ENCODE measurements at regions not wholly inside any gene's neighbourhood (a gene's known extent, or its start where the extent isn't known, plus 50 kb on each side); places are given as distances from the start of the nearest gene placed in this dataset.

GRCh38 chr2:146987996-146988395 is 856.8 kb upstream of the ACVR2A start:
- Histone ChIP-seq H3K4me3 (ENCODE audit: low read depth, low read length) (no peak overlapping the region), H3K27me3 (replicated peaks) (no peaks in the 10 kb centered on the region), H3K27ac (no peak overlapping the region), H3K36me3 (replicated peaks) (no peaks in the 10 kb centered on the region)
- DNase-seq: no peak
- TF ChIP-seq CTCF (IDR thresholded peaks at IDR 0.05; ENCODE audit: low read depth, low read length, missing control alignments): no peak
- in situ Hi-C loops (cut with HindIII; ENCODE audit: low pct_ligation_motif_present, low sequenced_read_pairs): no loop called here

GRCh38 chr2:146986161-146986560 is 858.7 kb upstream of the ACVR2A start:
- Histone ChIP-seq H3K36me3 (replicated peaks) (no peaks in the 10 kb centered on the region), H3K27ac (no peak overlapping the region), H3K27me3 (replicated peaks) (no peaks in the 10 kb centered on the region), H3K4me3 (ENCODE audit: low read depth, low read length) (no peak overlapping the region)
- no peak for TF ChIP-seq CTCF (IDR thresholded peaks at IDR 0.05; ENCODE audit: low read depth, low read length, missing control alignments)
- DNase-seq: no peak
- in situ Hi-C loops (cut with HindIII; ENCODE audit: low pct_ligation_motif_present, low sequenced_read_pairs): no loop called here

GRCh38 chr2:146985753-146986152 is 859.1 kb upstream of the ACVR2A start:
- H3K36me3 ChIP-seq (replicated peaks): no peaks in the 10 kb centered on the region
- H3K4me3 ChIP-seq (ENCODE audit: low read depth, low read length): no peak overlapping the region
- TF ChIP-seq CTCF (IDR thresholded peaks at IDR 0.05; ENCODE audit: low read depth, low read length, missing control alignments): no peak
- no peak for DNase-seq
- no peaks in the 10 kb centered on the region for H3K27me3 ChIP-seq (replicated peaks)
- in situ Hi-C loops (cut with HindIII; ENCODE audit: low pct_ligation_motif_present, low sequenced_read_pairs): no loop called here
- H3K27ac ChIP-seq: no peak overlapping the region

- no peak overlapping the region for H3K27ac ChIP-seq
- DNase-seq: no peak
- no peak for TF ChIP-seq CTCF (IDR thresholded peaks at IDR 0.05; ENCODE audit: low read depth, low read length, missing control alignments)
Observed at GRCh38 chr2:146984014-146984413, 860.8 kb upstream of the ACVR2A start.

GRCh38 chr2:146982393-146982846 is 862.4 kb upstream of the ACVR2A start:
- in situ Hi-C loops (cut with HindIII; ENCODE audit: low pct_ligation_motif_present, low sequenced_read_pairs): no loop called here
- Histone ChIP-seq H3K27me3 (replicated peaks) (no peaks in the 10 kb centered on the region), H3K36me3 (replicated peaks) (no peaks in the 10 kb centered on the region), H3K27ac (peak overlapping the region; percentile 66), H3K4me3 (ENCODE audit: low read depth, low read length) (no peak overlapping the region)
- DNase-seq: peak; percentile 88
- no peak for TF ChIP-seq CTCF (IDR thresholded peaks at IDR 0.05; ENCODE audit: low read depth, low read length, missing control alignments)

More at GRCh38 chr2:146984014-146984413, 860.8 kb upstream of the ACVR2A start:
- Histone ChIP-seq H3K4me3 (ENCODE audit: low read depth, low read length) (no peak overlapping the region), H3K27me3 (replicated peaks) (no peaks in the 10 kb centered on the region), H3K36me3 (replicated peaks) (no peaks in the 10 kb centered on the region)
- in situ Hi-C loops (cut with HindIII; ENCODE audit: low pct_ligation_motif_present, low sequenced_read_pairs): no loop called here

GRCh38 chr2:146981921-146982320 is 862.9 kb upstream of the ACVR2A start:
- no peak overlapping the region for H3K4me3 ChIP-seq (ENCODE audit: low read depth, low read length)
- in situ Hi-C loops (cut with HindIII; ENCODE audit: low pct_ligation_motif_present, low sequenced_read_pairs): no loop called here
- H3K27ac ChIP-seq: peak overlapping the region; percentile 66
- no peaks in the 10 kb centered on the region for H3K27me3 ChIP-seq (replicated peaks)
- no peaks in the 10 kb centered on the region for H3K36me3 ChIP-seq (replicated peaks)
- no peak for TF ChIP-seq CTCF (IDR thresholded peaks at IDR 0.05; ENCODE audit: low read depth, low read length, missing control alignments)
- DNase-seq: no peak
